HG03280 (cell line): ENCODE measurements at regions not wholly inside any gene's neighbourhood (a gene's known extent, or its start where the extent isn't known, plus 50 kb on each side); places are given as distances from the start of the nearest gene placed in this dataset.
"Not testable (repeated sequence)": the region's sequence is repeated elsewhere in the genome, so short reads cannot be mapped to it uniquely, and the experiment has no call there.

Source experiments
- ATAC-seq: cut with Tn5 transposase; IDR thresholded peaks from one replicate; pipeline ENCODE4 v1.9.1; 2021; ENCODE audit warnings: mild to moderate bottlenecking, moderate library complexity; ENCODE audit not compliant: unreplicated experiment

GRCh38 chr6:115814907-115815306 is 245.8 kb downstream of the FRK start:
- no peak for ATAC-seq

GRCh38 chr6:115811541-115811940 is 249.2 kb downstream of the FRK start:
- no peak for ATAC-seq

DNA sequence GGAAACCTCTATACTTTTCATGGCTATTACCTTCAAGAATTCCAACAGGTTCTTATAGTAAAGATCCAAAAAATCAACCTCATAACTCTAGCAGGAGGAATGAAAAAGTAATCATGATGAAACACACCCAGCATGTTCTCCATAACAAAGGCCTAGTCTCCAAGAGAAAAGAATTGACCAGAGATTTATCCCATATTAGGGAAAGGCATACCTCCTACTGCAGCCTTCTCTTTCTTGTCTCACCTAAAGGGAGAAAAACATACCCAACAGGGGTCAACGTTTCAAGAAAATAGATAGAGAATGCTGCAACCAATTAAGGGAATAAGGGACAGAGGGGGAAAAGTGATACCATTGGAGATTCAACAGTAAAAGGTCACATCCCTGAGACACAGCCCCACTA is 262.5 kb downstream of the FRK start:
- ATAC-seq: no peak

DNA sequence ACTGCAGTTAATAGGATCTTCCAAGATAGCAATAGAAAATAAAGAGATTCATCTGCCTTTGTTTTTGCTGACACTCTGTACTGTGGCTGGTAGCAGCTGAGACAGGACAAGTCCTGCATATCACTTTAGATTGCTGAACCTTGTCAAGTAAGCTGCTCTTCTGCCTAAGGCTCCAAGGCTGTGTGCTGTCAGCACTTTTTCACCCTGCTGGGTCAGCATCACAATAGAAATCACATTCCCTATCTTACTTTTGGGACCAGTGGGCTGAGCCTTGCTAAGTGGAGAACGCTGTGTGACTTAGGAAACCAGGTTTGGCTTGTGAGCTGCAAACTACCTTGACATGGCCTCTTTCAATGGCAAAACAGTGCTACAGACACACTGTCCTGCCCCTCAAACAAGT is 263.9 kb downstream of the FRK start:
- ATAC-seq: no peak

DNA sequence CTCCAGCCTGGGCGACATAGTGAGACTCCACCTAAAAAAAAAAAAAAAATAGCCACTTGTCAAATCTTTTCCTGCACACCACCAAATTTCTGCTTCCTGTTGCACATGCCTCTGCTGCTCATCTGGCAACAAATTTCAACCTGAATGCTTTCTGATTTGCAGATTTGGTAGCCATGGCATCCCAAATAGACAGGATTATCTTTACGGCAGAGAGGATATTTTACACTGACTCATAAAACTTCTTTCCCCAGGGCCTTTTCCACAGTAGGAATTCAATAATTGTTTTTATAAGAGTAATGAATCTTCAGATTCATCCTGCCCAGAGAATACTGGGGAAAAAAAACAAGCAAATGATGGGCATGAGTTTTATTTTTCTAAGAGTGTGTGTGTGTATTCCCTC is 264.6 kb downstream of the FRK start:
- ATAC-seq: no peak

DNA sequence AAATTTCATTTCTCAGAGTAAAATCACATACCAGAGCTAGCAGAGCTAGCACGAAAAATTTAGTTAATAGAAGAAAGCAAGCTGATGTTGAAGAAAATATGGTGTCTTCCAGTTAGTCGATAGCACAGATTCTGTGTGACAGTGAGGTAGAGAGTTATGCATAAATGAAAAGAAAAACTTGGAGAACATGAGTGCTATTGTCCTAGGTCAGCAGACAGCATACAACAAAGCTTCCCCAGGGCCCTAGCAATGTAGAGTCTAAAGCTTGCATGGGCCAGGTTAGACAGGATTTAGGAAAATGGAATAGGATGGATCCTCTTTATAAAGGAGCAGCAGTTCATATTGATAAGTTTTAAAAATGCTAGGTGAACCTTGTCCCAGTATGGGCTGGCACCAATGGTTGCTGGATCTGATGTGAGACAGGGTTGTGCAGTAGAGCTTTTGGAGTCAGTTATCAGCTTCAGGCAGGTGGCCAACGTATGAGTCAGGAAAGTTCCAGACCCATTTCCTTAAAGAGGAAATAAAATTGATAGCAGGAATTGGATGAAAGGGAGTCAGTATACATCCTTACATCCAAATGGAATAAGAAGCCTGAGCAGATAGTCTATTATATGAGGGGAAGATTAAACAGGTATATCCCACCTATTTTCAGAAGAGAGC is 277.2 kb downstream of the FRK start:
- ATAC-seq: no peak

GRCh38 chr6:115782612-115783011 is 278.1 kb downstream of the FRK start:
- no peak for ATAC-seq

- no peak for ATAC-seq
Observed at GRCh38 chr6:115773741-115774140, 286.9 kb downstream of the FRK start.

- ATAC-seq: no peak
Observed at GRCh38 chr6:115770851-115771250, 289.8 kb downstream of the FRK start.

- no peak for ATAC-seq
Observed at GRCh38 chr6:115768500-115768899, 292.2 kb downstream of the FRK start.

DNA sequence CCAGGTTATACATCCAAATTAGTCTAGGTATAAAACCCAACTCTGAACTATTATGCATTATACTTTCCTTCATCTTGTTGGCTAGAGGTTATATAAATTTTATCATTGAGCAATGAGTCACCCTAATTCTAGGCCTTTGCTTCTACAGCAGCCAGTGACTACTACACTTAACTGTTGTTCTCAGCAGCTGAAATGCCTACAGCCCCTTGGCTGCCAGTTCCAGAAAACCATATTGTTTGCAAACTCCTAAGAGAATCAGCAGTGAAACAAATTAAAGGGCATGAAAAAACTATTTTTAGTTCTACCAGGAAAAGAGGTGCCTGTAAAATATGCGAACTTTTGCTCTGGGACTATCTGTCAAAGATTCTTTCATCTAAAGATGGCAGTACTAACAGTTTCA is 292.8 kb downstream of the FRK start:
- ATAC-seq: no peak

- no peak for ATAC-seq
Observed at GRCh38 chr6:115766745-115767462, 293.8 kb downstream of the FRK start.

DNA sequence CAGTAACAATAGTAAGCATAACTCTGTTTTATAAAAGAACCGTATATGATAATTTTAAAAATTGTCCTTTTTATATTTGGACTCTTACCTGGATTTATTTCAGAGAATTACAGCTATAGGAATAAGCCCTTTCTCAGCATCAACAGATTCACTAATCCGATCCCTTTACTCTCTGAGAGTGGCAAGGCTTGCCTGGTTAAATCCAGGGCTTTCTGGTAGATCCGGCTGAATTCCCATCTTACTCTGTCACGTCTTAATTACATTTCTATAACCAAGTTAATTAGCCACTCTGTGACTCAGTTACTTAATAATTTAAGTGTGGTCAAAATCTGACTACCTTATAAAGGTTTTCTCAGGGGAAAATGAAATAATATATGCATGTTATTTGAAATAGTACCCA is 294.7 kb downstream of the FRK start:
- ATAC-seq: no peak

GRCh38 chr6:115759051-115759450 is 301.6 kb downstream of the FRK start:
- no peak for ATAC-seq

DNA sequence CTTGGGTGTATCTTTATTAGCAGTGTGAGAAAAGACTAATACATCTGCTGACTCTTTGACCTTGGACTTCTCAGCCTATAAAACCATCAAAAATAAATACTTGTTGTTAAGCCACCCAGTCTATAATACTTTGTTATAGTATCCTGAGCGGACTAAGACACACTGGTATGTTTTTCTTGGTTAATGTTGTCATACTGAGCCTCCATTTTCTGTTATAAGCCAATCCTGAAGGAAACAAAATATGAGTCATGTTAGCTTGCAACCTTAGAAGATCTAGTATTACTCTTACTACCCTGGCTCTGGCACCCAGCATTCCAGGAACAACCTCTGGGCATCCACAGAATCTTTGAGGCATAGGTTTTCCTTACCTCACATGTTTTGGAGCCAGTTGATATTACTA is 307.2 kb downstream of the FRK start:
- no peak for ATAC-seq

DNA sequence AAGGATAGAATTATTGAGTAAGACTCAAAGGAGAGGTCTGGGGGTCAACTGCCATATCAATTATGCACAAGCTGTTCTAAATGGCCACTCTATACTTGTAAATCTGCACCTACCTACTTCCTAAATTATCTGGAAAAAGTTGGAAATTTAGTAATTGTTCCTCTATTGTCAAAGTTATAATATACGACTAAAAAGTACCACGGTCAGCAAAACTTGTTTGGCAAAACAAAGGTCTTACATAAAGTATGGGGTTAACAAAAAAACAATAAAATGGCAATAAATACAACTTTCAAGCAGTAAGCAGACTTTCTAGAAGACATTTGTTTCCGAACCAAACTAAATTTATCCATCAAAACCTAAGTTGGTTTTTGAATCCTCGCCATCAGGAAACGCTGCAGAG is 309.7 kb downstream of the FRK start:
- ATAC-seq: no peak

GRCh38 chr6:115750292-115750691 is 310.4 kb downstream of the FRK start:
- no peak for ATAC-seq

DNA sequence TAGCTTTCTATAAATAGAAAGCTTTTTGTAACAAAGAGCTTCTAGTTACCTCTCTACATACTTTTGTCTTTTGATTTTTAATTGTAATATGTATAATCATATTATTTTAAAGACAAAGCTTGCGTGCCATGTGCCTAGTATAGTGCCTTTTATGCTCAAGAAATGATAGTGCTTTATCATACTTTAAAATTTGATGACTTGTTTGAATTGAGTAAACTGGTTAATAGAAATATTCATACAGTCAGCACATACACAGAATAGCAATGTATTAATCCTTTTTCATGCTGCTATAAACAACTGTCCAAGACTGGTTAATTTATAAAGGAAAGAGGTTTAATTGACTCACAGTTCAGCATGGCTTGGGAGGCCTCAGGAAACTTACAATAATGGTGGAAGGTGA is 313.0 kb downstream of the FRK start:
- ATAC-seq: no peak

GRCh38 chr6:115746583-115746982 is 314.1 kb downstream of the FRK start:
- not testable (repeated sequence) for ATAC-seq

DNA sequence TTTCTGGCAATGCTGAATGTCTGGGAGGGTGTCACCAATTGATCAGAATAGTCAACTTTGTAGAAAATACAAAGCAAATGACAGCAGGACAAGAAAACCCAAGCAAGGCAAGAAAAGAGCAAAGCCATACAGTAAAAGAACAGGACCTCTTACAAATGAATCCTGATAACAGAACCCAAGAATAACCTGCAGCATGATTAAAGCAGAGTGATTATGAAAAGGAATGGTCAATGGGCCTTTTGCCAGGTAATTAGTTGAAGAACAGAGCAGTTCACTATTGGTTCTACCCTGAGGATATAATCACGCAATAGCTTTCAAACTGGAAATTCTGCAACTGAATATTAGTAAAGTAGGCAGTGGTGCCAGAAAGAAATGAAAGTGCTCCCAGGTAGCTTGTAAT is 319.8 kb downstream of the FRK start:
- ATAC-seq: no peak

GRCh38 chr6:115735610-115736009 is 325.1 kb downstream of the FRK start:
- ATAC-seq: no peak

DNA sequence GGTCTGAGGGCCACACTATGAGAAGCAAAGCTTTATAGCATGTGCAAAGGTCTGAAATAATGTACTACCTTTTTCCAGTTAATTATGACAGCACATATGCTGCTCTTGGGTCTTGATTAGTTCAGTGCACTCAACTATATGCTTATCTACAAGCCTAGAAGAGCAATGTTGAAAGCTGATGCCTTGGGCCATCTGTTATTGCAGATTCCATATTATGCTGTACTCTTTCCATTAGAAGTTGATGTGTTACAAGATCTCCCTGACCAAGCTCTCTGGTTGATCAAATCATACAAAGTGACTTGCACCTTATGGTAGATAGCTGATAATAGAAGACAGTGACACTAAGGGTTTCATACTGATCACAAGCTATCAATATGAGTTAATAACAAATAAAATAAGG is 327.3 kb downstream of the FRK start:
- ATAC-seq: no peak

- no peak for ATAC-seq
Observed at GRCh38 chr6:115729036-115729435, 331.7 kb downstream of the FRK start.
